GM19438 (cell line): ENCODE measurements at regions not wholly inside any gene's neighbourhood (a gene's known extent, or its start where the extent isn't known, plus 50 kb on each side); places are given as distances from the start of the nearest gene placed in this dataset.

Source experiments
- ATAC-seq: cut with Tn5 transposase; IDR thresholded peaks from one replicate; pipeline ENCODE4 v1.9.1; 2021; ENCODE audit warnings: low read depth; ENCODE audit not compliant: unreplicated experiment

DNA sequence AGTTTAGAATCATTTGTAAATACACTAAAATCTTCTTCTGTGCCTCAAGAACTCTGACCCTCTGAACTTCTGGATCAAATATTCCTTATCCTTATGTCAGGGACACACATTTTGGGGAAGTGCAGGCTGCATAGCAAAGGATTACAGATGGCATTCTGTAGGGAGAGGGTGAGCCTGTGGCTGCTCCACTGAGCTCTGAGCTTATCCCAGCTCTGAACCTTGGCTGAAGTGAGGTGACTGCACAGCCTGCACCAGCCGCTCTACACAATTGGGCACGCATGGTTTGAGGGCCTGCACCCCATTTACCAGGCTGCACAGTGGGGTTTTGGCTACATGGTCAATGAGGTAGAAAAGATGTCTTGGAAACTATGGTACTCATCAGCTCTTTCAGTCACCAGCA is 251.6 kb downstream of the GALR1 start:
- no peak for ATAC-seq

- no peak for ATAC-seq
Measured at GRCh38 chr18:77505499-77505898, 255.9 kb downstream of the GALR1 start.

DNA sequence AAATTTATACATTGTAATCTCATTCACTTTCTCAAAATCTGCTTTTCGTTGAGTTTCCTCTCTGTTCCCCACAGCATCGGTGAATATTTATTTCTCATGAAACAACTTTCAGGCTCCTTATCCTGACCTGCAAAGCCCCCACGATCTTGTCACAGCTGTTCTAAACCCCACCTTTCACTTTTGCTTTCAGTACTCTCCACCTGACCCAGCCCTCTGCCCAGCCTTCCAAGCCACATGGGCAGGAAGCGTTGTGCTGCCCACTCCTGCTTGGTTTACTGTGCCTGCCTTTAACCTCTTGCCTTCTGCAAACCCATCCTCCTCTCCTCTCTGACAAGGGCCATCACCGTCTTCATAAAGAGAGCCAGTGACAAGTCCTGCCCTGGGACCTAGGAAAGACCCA is 262.5 kb downstream of the GALR1 start:
- no peak for ATAC-seq

DNA sequence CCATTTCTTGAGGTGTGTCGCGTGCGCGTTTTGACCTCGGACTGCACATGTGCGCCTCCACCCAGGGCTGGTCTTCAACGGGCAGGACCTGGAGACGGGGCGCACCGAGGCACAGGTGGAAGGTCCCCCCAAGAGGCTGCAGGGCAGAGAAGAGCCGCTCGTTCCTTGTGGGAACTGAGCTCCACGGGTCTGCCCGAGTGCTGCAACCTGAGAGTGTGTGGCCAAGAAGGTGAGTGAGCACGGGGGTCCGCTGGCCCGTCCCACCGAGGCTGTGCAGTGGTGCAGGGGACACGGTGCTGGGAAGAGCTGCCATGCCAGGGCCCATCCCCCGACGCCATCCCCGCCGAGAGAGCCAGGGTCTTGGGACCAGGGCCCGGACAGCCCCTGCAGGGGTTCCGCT is 268.3 kb downstream of the GALR1 start:
- no peak for ATAC-seq

GRCh38 chr18:77520767-77521166 is 271.1 kb downstream of the GALR1 start:
- ATAC-seq, result no peak

DNA sequence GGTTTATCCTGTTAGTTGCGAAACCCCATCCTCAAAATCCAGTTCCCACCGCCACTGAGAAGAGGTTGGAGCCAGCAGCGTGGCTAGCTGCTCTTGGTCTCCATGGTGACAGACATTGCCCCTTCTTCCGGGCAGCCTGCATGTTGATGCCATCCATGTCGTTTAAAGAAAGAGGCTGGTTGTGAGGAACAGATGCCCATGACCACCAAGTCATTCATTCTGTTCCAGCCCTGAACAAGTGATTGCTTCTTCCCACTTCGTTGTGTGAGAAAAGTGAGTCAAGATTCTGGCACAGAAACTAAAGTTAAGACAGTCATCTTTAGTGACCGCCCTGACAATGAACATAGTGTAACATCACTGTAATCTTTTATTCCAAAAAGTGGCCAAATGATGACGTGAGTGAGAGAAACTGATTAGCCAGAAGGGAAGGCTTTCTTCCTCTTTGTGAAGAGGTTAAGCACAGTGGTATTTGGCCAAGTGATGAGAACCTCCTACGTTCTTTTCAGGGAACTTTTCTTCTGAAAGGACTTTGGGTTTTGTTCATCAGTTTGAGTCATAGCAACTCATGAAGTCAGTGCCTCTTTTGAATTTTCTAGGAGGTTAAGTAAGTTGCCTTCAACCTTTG is 272.5 kb downstream of the GALR1 start:
- no peak for ATAC-seq

GRCh38 chr18:77524909-77525308 is 275.3 kb downstream of the GALR1 start:
- ATAC-seq, result no peak

DNA sequence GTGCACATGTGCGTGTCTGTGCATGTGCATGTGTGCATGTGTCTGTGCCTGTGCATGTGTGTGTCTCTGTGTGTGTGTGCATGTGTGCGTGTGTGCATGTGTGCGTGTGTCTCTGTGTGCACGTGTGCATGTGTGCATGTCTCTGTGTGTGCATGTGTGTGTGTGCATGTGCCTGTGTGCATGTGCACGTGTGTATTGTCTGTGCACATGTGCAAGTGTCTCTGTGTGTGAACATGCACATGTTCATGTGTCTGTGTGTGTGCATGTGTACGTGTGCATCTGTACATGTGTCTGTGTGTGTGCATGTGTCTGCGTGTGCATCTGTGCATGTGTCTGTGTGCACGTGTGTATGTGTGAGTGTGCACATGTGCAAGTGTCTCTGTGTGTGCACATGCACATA is 277.3 kb downstream of the GALR1 start:
- ATAC-seq, result no peak

DNA sequence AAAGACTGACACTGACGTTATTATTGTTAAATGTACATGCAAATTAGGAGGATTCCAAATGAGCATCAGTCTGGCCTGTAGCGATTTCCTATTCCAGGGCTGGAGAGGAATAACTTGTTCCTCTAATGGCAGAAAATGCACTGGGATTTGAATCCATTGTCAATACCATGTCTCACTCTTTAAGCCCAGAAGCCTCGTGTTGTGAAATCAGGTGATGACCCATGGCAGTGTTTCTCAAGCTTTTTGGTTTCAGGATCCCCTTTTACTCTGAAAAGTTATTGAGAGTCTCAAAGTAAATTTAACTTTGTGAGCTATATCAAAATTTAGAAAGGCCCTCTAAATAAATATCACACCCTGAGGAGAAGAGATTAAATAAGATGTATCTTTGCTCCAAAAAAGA is 279.2 kb downstream of the GALR1 start:
- no peak for ATAC-seq

DNA sequence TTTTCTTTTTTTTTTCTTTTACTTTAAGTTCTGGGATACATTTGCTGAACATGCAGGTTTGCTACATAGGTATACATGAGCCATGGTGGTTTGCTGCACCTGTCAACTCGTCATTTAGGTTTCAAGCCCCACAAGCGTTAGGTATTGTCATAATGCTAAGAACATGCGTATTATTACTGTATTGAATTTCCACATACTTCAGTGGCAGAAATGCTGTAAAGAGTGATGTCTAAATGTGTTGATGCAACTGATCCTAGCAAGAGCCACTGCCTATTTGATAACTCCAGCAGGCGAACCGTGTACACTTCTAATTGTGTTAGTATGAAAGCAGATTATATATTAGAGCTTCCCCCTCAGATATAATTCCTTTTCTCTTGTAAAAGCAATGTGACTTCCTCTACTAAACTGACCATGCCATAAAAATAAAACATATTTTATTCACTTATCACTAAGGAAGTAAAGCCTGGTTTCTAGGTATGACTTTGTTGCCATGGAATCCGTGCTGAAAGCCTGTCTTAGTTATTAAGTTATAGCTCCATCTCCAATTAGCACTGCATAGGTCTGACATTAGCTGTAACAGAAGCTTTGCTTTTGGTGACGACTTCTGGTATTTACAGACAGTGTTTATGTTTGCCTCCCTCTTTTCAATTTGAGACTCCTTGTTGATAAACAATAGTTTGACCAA is 280.0 kb downstream of the GALR1 start:
- ATAC-seq, result no peak

GRCh38 chr18:77530732-77531131 is 281.1 kb downstream of the GALR1 start:
- no peak for ATAC-seq

GRCh38 chr18:77539860-77540259 is 290.2 kb downstream of the GALR1 start:
- no peak for ATAC-seq

DNA sequence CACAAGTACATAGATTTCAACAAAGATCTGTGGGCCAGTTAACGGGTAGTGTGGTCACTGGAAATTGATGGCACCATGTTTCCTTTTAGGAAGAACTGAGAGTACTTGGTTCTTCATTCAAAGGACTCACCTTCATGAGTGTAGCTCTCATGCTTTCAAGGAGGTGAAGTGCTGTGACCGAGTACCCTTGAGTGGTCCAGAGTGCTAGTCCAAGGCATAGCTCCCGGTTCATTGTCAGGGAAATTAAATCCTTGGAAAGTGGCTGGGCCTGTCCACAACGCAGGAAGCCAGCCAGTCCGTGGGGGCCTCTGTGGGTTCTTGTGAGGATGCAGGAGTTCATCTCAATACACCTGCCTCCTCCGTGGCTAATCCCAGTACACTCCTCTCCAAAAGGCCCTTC is 295.1 kb downstream of the GALR1 start:
- ATAC-seq, result no peak

DNA sequence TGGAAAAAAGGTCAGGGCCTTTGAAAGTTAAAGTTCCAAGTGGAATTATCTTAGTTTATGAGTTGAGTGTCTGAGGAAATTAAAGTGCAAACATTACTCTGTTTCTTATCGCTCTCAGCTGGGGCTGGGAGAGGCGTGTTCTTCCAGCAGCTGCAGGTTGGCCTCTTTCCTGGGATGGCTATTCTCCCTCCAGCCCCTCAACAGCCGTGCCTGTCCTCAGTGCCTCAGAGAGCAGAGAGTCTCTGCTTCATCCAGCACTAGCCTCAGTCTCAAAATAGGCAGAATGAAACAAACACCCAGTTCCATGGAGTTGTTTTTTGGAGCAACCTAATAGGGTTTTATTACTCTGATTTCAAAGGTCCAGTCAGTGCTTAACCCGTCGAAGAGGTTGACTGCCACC is 298.1 kb downstream of the GALR1 start:
- no peak for ATAC-seq

DNA sequence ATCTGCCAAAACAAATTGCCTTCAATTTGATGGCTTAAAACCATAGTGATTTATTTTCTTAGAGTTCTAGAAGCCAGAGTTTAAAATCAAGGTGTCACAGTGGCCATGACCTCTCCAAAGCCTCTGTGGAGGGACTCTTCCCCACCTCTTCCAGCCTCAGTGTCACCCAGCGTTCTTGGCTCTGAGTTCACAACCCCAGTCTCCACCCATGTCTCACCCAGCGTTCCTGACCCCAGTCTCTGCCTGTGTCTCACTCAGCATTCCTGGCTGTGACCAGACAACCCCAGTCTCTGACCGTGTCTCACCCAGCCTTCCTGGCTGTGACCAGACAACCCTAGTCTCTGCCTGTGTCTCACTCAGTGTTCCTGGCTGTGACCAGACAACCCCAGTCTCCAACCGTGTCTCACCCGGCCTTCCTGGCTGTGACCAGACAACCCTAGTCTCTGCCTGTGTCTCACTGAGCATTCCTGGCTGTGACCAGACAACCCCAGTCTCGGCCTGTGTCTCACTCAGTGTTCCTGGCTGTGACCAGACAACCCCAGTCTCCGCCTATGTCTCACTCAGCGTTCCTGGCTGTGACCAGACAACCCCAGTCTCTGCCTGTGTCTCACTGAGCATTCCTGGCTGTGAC is 299.3 kb downstream of the GALR1 start:
- no peak for ATAC-seq

DNA sequence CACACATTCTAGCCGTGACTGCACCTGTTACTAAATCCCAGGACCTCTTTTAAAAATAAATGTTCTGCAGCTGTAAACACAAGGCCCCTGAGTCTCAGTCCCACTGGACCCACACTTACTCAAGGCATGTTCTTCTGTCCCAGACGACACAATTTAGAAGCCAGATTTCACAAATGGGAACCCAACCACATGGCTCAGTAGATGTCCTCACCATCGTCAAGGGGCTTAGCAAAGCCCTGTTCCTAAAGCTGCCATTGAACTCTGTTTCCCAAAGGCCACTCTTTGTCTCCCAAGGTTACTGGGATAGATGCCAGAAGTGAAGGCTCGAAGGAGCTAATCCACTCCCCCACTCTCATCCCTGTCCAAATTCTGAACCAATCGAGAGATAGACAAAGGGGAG is 301.0 kb downstream of the GALR1 start:
- no peak for ATAC-seq

DNA sequence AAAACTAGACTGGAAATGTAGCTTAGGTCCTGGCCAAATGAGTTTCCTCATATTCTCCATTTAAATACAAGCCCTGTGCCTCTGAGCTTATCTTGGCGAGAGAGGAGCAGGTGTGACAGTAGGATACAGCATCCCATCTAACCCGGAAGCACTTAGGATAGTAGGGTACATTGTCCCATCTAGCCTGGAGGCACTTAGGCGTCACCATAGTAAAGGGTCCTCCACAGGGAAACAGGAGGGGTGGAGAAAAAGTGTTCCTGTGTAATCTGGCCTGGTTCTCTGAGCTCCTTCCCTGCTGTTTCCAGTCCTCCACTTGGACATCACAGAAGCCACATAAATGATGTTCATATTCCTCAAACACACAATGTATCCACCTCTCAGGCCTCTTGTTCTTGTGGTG is 301.4 kb downstream of the GALR1 start:
- ATAC-seq, result no peak

GRCh38 chr18:77552945-77553344 is 303.3 kb downstream of the GALR1 start:
- ATAC-seq, result no peak

- no peak for ATAC-seq
Measured at GRCh38 chr18:77554061-77554460, 304.4 kb downstream of the GALR1 start.

- no peak for ATAC-seq
Measured at GRCh38 chr18:77557046-77557587, 307.5 kb downstream of the GALR1 start.

- ATAC-seq, result no peak
Measured at GRCh38 chr18:77559274-77559910, 309.7 kb downstream of the GALR1 start.
